ENCODE measurements at regions not wholly inside any gene's neighbourhood (a gene's known extent, or its start where the extent isn't known, plus 50 kb on each side); places are given as distances from the start of the nearest gene placed in this dataset.
"Not testable (repeated sequence)": the region's sequence is repeated elsewhere in the genome, so short reads cannot be mapped to it uniquely, and the experiment has no call there.

GRCh38 chr10:109308971-109309370 is 614.3 kb downstream of the XPNPEP1 start:
- no peaks in the 10 kb centered on the region for H3K27me3 ChIP-seq (replicated peaks in 1 of 4; ENCODE audit: control extremely low read depth in 1 of 4, control insufficient read depth in 3 of 4, insufficient read depth in 4 of 4, low read length in 3 of 4)
- ATAC-seq (ENCODE audit: low read depth) (no peak), DNase-seq (no peak)
- no peaks in the 10 kb centered on the region for H3K36me3 ChIP-seq (replicated peaks in 1 of 2; ENCODE audit: control extremely low read depth in 1 of 2, control insufficient read depth in 1 of 2, extremely low read depth in 1 of 2, insufficient read depth in 2 of 2, low read length in 1 of 2)
- no peaks in the 10 kb centered on the region for H3K79me2 ChIP-seq (ENCODE audit: control insufficient read depth, insufficient read depth, low read length)
- Mint-ChIP-seq H3K9me3 (ENCODE audit: insufficient read depth) (peaks cover 7% of the 10 kb centered on the region), H3K27me3 (no peaks in the 10 kb centered on the region), H3K27ac (no peak overlapping the region), H3K4me1 (no peaks in the 10 kb centered on the region), H3K4me3 (no peak overlapping the region)
- H3K9ac ChIP-seq (ENCODE audit: low read length), result no peak overlapping the region
- H4K20me1 ChIP-seq (ENCODE audit: control insufficient read depth, insufficient read depth, low read length, poor library complexity, severe bottlenecking), result no peaks in the 10 kb centered on the region
- H3K4me3 ChIP-seq (ENCODE audit: control extremely low read depth in 1 of 5, extremely low read depth in 1 of 5, insufficient read depth in 1 of 5, low read depth in 2 of 5, low read length in 4 of 5), result no peak overlapping the region
- POLR2A ChIA-PET, result no interaction called here
- TF ChIP-seq CTCF (IDR thresholded peaks at IDR 0.05), result no peak
- no peak for TF ChIP-seq EZH2 (IDR thresholded peaks at IDR 0.05; ENCODE audit: borderline replicate concordance, insufficient read depth, low read depth, low read length, poor library complexity, severe bottlenecking)
- CTCF ChIA-PET, result no interaction called here
- H3K4me2 ChIP-seq (replicated peaks; ENCODE audit: low read depth, low read length, poor library complexity, severe bottlenecking), result no peak overlapping the region
- no peak overlapping the region for H3K27ac ChIP-seq (ENCODE audit: low read length in 2 of 2)
- intact Hi-C loops (cut with micrococcal nuclease), result no loop called here
- no peak overlapping the region for H2AFZ ChIP-seq (ENCODE audit: insufficient read depth, low read depth, low read length, poor library complexity, severe bottlenecking)
- peaks cover 0 to 2% (median 0%) of the 10 kb centered on the region in 3 donors for H3K9me3 ChIP-seq (ENCODE audit: control extremely low read depth in 1 of 3, control insufficient read depth in 2 of 3, insufficient read depth in 1 of 3, low read length in 2 of 3)
- no peaks in the 10 kb centered on the region for H3K4me1 ChIP-seq (ENCODE audit: control insufficient read depth in 2 of 2, insufficient read depth in 2 of 2, low read length in 2 of 2)
- WGBS (ENCODE audit: insufficient coverage), result no CpG with 5 or more reads among the region's 6 CpGs

- intact Hi-C loops (cut with micrococcal nuclease); H3K4me2 ChIP-seq (replicated peaks; ENCODE audit: low read depth, low read length, poor library complexity, severe bottlenecking); H3K27me3 Mint-ChIP-seq; H3K4me1 Mint-ChIP-seq; H3K9me3 Mint-ChIP-seq (ENCODE audit: insufficient read depth); H3K9me3 ChIP-seq (ENCODE audit: control extremely low read depth in 1 of 3, control insufficient read depth in 2 of 3, insufficient read depth in 1 of 3, low read length in 2 of 3); H3K27me3 ChIP-seq (replicated peaks in 1 of 4; ENCODE audit: control extremely low read depth in 1 of 4, control insufficient read depth in 3 of 4, insufficient read depth in 4 of 4, low read length in 3 of 4); DNase-seq; ATAC-seq (ENCODE audit: low read depth); CTCF ChIA-PET; H3K4me3 ChIP-seq (ENCODE audit: control extremely low read depth in 1 of 5, extremely low read depth in 1 of 5, insufficient read depth in 1 of 5, low read depth in 2 of 5, low read length in 4 of 5); H3K4me1 ChIP-seq (ENCODE audit: control insufficient read depth in 2 of 2, insufficient read depth in 2 of 2, low read length in 2 of 2); H3K9ac ChIP-seq (ENCODE audit: low read length); H3K27ac Mint-ChIP-seq; H3K4me3 Mint-ChIP-seq; POLR2A ChIA-PET; H2AFZ ChIP-seq (ENCODE audit: insufficient read depth, low read depth, low read length, poor library complexity, severe bottlenecking); H3K27ac ChIP-seq (ENCODE audit: low read length in 2 of 2); H3K79me2 ChIP-seq (ENCODE audit: control insufficient read depth, insufficient read depth, low read length); H4K20me1 ChIP-seq (ENCODE audit: control insufficient read depth, insufficient read depth, low read length, poor library complexity, severe bottlenecking); H3K36me3 ChIP-seq (replicated peaks in 1 of 2; ENCODE audit: control extremely low read depth in 1 of 2, control insufficient read depth in 1 of 2, extremely low read depth in 1 of 2, insufficient read depth in 2 of 2, low read length in 1 of 2): not testable (repeated sequence)
- 72% methylated on average over 5 of the region's 5 CpGs for WGBS (ENCODE audit: insufficient coverage)
Measured at GRCh38 chr10:109307102-109307501, 616.2 kb downstream of the XPNPEP1 start.

All from B cell (primary cell).